ENCODE measurements at regions not wholly inside any gene's neighbourhood (a gene's known extent, or its start where the extent isn't known, plus 50 kb on each side); places are given as distances from the start of the nearest gene placed in this dataset.
"Not testable (repeated sequence)": the region's sequence is repeated elsewhere in the genome, so short reads cannot be mapped to it uniquely, and the experiment has no call there.

GRCh38 chrX:22859642-22860041 lies 140.1 kb upstream of the DDX53 start:
- ChIA-PET POLR2A (no interaction called here), CTCF (no interaction called here)
- Histone ChIP-seq H3K4me1 (no peaks in the 10 kb centered on the region), H3K27me3 (replicated peaks; ENCODE audit: control insufficient read depth, insufficient read depth, low read length) (no peaks in the 10 kb centered on the region), H3K9me3 (no peaks in the 10 kb centered on the region), H3K4me3 (ENCODE audit: low read depth, low read length) (no peak overlapping the region), H3K36me3 (ENCODE audit: control insufficient read depth, insufficient read depth, low read length) (no peaks in the 10 kb centered on the region)
- H3K27ac Mint-ChIP-seq (ENCODE audit: unreplicated experiment): no peak overlapping the region
- no peaks in the 10 kb centered on the region for H3K27me3 Mint-ChIP-seq (ENCODE audit: insufficient read depth, unreplicated experiment)
- no peak overlapping the region for H3K4me3 Mint-ChIP-seq (ENCODE audit: unreplicated experiment)
- no peaks in the 10 kb centered on the region for H3K9me3 Mint-ChIP-seq (ENCODE audit: unreplicated experiment)
- no peaks in the 10 kb centered on the region for H3K36me3 Mint-ChIP-seq (ENCODE audit: insufficient read depth, unreplicated experiment)
- intact Hi-C loops (cut with micrococcal nuclease; ENCODE audit: unreplicated experiment): no loop called here
- TF ChIP-seq CTCF (IDR thresholded peaks at IDR 0.05; ENCODE audit: insufficient read depth in 1 of 2, low read depth in 1 of 2, low read length in 1 of 2, severe bottlenecking in 1 of 2, unreplicated experiment in 1 of 2): no peak
- DNase-seq: no peak
- BruUV-seq (replicated peaks): no TSS peak
- H3K4me1 Mint-ChIP-seq (ENCODE audit: low read depth, unreplicated experiment): no peaks in the 10 kb centered on the region

GRCh38 chrX:22866801-22867200 lies 133.0 kb upstream of the DDX53 start:
- H3K27me3 Mint-ChIP-seq (ENCODE audit: insufficient read depth, unreplicated experiment); H3K36me3 ChIP-seq (ENCODE audit: control insufficient read depth, insufficient read depth, low read length); intact Hi-C loops (cut with micrococcal nuclease; ENCODE audit: unreplicated experiment); H3K27me3 ChIP-seq (replicated peaks; ENCODE audit: control insufficient read depth, insufficient read depth, low read length); H3K36me3 Mint-ChIP-seq (ENCODE audit: insufficient read depth, unreplicated experiment); CTCF ChIA-PET; POLR2A ChIA-PET; H3K4me3 ChIP-seq (ENCODE audit: low read depth, low read length); H3K4me1 ChIP-seq; BruUV-seq (replicated peaks); H3K27ac Mint-ChIP-seq (ENCODE audit: unreplicated experiment); H3K4me1 Mint-ChIP-seq (ENCODE audit: low read depth, unreplicated experiment); H3K4me3 Mint-ChIP-seq (ENCODE audit: unreplicated experiment); H3K9me3 ChIP-seq: not testable (repeated sequence)
- H3K9me3 Mint-ChIP-seq (ENCODE audit: unreplicated experiment): peaks cover 18% of the 10 kb centered on the region
- DNase-seq: peak; percentile 1 to 26

GRCh38 chrX:22882543-22882942 lies 117.2 kb upstream of the DDX53 start:
- H3K9me3 ChIP-seq: no peaks in the 10 kb centered on the region
- H3K27me3 ChIP-seq (replicated peaks; ENCODE audit: control insufficient read depth, insufficient read depth, low read length): no peaks in the 10 kb centered on the region
- H3K27ac Mint-ChIP-seq (ENCODE audit: unreplicated experiment): no peak overlapping the region
- H3K27me3 Mint-ChIP-seq (ENCODE audit: insufficient read depth, unreplicated experiment): peaks cover 3% of the 10 kb centered on the region
- intact Hi-C loops (cut with micrococcal nuclease; ENCODE audit: unreplicated experiment): no loop called here
- H3K4me3 ChIP-seq (ENCODE audit: low read depth, low read length): no peak overlapping the region
- H3K4me1 Mint-ChIP-seq (ENCODE audit: low read depth, unreplicated experiment): no peaks in the 10 kb centered on the region
- no peaks in the 10 kb centered on the region for H3K9me3 Mint-ChIP-seq (ENCODE audit: unreplicated experiment)
- no peaks in the 10 kb centered on the region for H3K4me1 ChIP-seq
- no peak overlapping the region for H3K4me3 Mint-ChIP-seq (ENCODE audit: unreplicated experiment)
- BruUV-seq (replicated peaks): no TSS peak
- no peaks in the 10 kb centered on the region for H3K36me3 ChIP-seq (ENCODE audit: control insufficient read depth, insufficient read depth, low read length)
- POLR2A ChIA-PET: no interaction called here
- CTCF ChIA-PET: no interaction called here
- H3K36me3 Mint-ChIP-seq (ENCODE audit: insufficient read depth, unreplicated experiment): no peaks in the 10 kb centered on the region
- DNase-seq: no peak
- no peak for TF ChIP-seq CTCF (IDR thresholded peaks at IDR 0.05; ENCODE audit: insufficient read depth in 1 of 2, low read depth in 1 of 2, low read length in 1 of 2, severe bottlenecking in 1 of 2, unreplicated experiment in 1 of 2)

GRCh38 chrX:22889819-22890218 lies 109.9 kb upstream of the DDX53 start:
- DNase-seq: no peak
- Mint-ChIP-seq H3K4me3 (ENCODE audit: unreplicated experiment) (no peak overlapping the region), H3K27me3 (ENCODE audit: insufficient read depth, unreplicated experiment) (no peaks in the 10 kb centered on the region), H3K36me3 (ENCODE audit: insufficient read depth, unreplicated experiment) (no peaks in the 10 kb centered on the region), H3K4me1 (ENCODE audit: low read depth, unreplicated experiment) (no peaks in the 10 kb centered on the region), H3K9me3 (ENCODE audit: unreplicated experiment) (no peaks in the 10 kb centered on the region), H3K27ac (ENCODE audit: unreplicated experiment) (no peak overlapping the region)
- H3K27me3 ChIP-seq (replicated peaks; ENCODE audit: control insufficient read depth, insufficient read depth, low read length): no peaks in the 10 kb centered on the region
- TF ChIP-seq CTCF (IDR thresholded peaks at IDR 0.05; ENCODE audit: insufficient read depth in 1 of 2, low read depth in 1 of 2, low read length in 1 of 2, severe bottlenecking in 1 of 2, unreplicated experiment in 1 of 2): no peak
- H3K4me3 ChIP-seq (ENCODE audit: low read depth, low read length): no peak overlapping the region
- ChIA-PET CTCF (no interaction called here), POLR2A (no interaction called here)
- intact Hi-C loops (cut with micrococcal nuclease; ENCODE audit: unreplicated experiment): no loop called here
- no peaks in the 10 kb centered on the region for H3K4me1 ChIP-seq
- no peaks in the 10 kb centered on the region for H3K36me3 ChIP-seq (ENCODE audit: control insufficient read depth, insufficient read depth, low read length)
- no peaks in the 10 kb centered on the region for H3K9me3 ChIP-seq
- no TSS peak for BruUV-seq (replicated peaks)

Measured in Caco-2 (cell line).